H1 (cell line): ENCODE measurements at regions not wholly inside any gene's neighbourhood (a gene's known extent, or its start where the extent isn't known, plus 50 kb on each side); places are given as distances from the start of the nearest gene placed in this dataset.

Experiments used
- CTCF ChIA-PET: fragments of 300-600 bp; sonication (Branson Sonifier 250); formaldehyde crosslinking; loops from one replicate; lab custom pipeline; 2021; ENCODE audit not compliant: partially characterized antibody; lab: Charles Lee
- POLR2A ChIA-PET: fragments of 300-600 bp; sonication (Branson Sonifier 250); formaldehyde crosslinking; loops from one replicate; lab custom pipeline; 2021; ENCODE audit warnings: inconsistent platforms; ENCODE audit not compliant: partially characterized antibody; lab: Charles Lee
- DNase-seq, 2 experiments: peaks; one replicate each; pipeline versions ENCODE4 v3.0.0 to v3.0.0-alpha.2; 2010 to 2022; ENCODE audit warnings: low spot score in 2 of 2, low read depth in 1 of 2, mixed read lengths in 1 of 2
- FAIRE-seq: peaks from 2 replicates; lab custom pipeline; 2011; peaks lifted over from hg19 to GRCh38; lab: Jason Lieb, UNC
- H2AFZ ChIP-seq: 2 replicates; pipeline ENCODE4 v1.8.1; 2012; ENCODE audit warnings: low read length, inconsistent platforms
- H2AK5ac ChIP-seq: 2 replicates; pipeline ENCODE4 v1.6.1; 2013; ENCODE audit warnings: low read depth, low read length
- H2BK120ac ChIP-seq: replicated peaks from 2 replicates; pipeline ENCODE3; 2013; ENCODE audit warnings: low read depth, low read length, inconsistent platforms
- H2BK12ac ChIP-seq: 2 replicates; pipeline ENCODE4 v1.6.1; 2013; ENCODE audit warnings: low read depth, low read length
- H2BK15ac ChIP-seq: 2 replicates; pipeline ENCODE4 v1.6.1; 2013; ENCODE audit warnings: low read length
- H2BK20ac ChIP-seq: 2 replicates; pipeline ENCODE4 v1.6.1; 2013; ENCODE audit warnings: low read length
- H2BK5ac ChIP-seq: 2 replicates; pipeline ENCODE4 v1.6.1; 2013; ENCODE audit warnings: low read depth, low read length
- H3K14ac ChIP-seq: 2 replicates; pipeline ENCODE4 v1.6.1; 2013; ENCODE audit warnings: inconsistent platforms; ENCODE audit not compliant: insufficient read length
- H3K18ac ChIP-seq: 2 replicates; pipeline ENCODE4 v1.6.1; 2013; ENCODE audit warnings: low read length; ENCODE audit errors: extremely low read depth
- H3K23ac ChIP-seq: 2 replicates; pipeline ENCODE4 v1.6.1; 2013; ENCODE audit warnings: inconsistent platforms; ENCODE audit not compliant: insufficient read length
- H3K23me2 ChIP-seq: 2 replicates; pipeline ENCODE4 v1.6.1; 2013; ENCODE audit warnings: low read depth, low read length
- H3K27ac ChIP-seq: 2 replicates; pipeline ENCODE4 v1.6.1; 2011; ENCODE audit warnings: low read depth, low read length, inconsistent platforms
- H3K27me3 ChIP-seq, 4 experiments: replicated peaks in 1 of 4; 1 replicate in 1 of 4; 2 replicates in 3 of 4; pipeline versions ENCODE4 v1.6.1 to v1.8.1; 2011 to 2013; ENCODE audit warnings: low read length in 3 of 4, mild to moderate bottlenecking in 3 of 4, inconsistent platforms in 2 of 4, mixed read lengths in 2 of 4, moderate library complexity in 1 of 4; ENCODE audit not compliant: control insufficient read depth in 3 of 4, insufficient read depth in 3 of 4; ENCODE audit errors: extremely low read depth in 1 of 4
- H3K36me3 ChIP-seq, 4 experiments: 2 replicates each; pipeline versions ENCODE4 v1.6.1 to v1.8.1; 2011 to 2013; ENCODE audit warnings: mild to moderate bottlenecking in 4 of 4, low read length in 3 of 4, moderate library complexity in 2 of 4, control low read depth in 1 of 4, inconsistent platforms in 1 of 4; ENCODE audit not compliant: insufficient read depth in 4 of 4, control insufficient read depth in 2 of 4
- H3K4ac ChIP-seq: replicated peaks from 2 replicates; pipeline ENCODE3; 2013; ENCODE audit warnings: low read length, low read depth, mixed read lengths, inconsistent platforms; ENCODE audit not compliant: insufficient read length
- H3K4me1 ChIP-seq, 4 experiments: replicated peaks in 1 of 4; 1 replicate in 1 of 4; 2 replicates in 3 of 4; pipeline versions ENCODE4 v1.6.1 to v1.8.1; 2011 to 2013; ENCODE audit warnings: low read length in 3 of 4, inconsistent platforms in 2 of 4, mixed read lengths in 1 of 4; ENCODE audit not compliant: insufficient read depth in 4 of 4, control insufficient read depth in 3 of 4
- H3K4me2 ChIP-seq, 2 experiments: 2 replicates each; pipeline versions ENCODE4 v1.6.1 to v1.8.1; 2011 to 2013; ENCODE audit warnings: low read depth in 2 of 2, low read length in 2 of 2, control low read depth in 1 of 2, inconsistent platforms in 1 of 2, mild to moderate bottlenecking in 1 of 2; ENCODE audit not compliant: insufficient read depth in 1 of 2
- H3K4me3 ChIP-seq, 4 experiments: fragments of 200-600, 300-600 bp in 1 of 4; sonication (generic), shearing (Covaris generic), sonication (Bioruptor Twin) in 1 of 4; 2 replicates each; pipeline versions ENCODE4 v1.5.1 to v1.8.1; 2011 to 2016; ENCODE audit warnings: low read length in 4 of 4, low read depth in 3 of 4, control low read depth in 2 of 4, inconsistent platforms in 2 of 4, mild to moderate bottlenecking in 2 of 4, mixed read lengths in 1 of 4, moderate library complexity in 1 of 4; ENCODE audit not compliant: insufficient read depth in 2 of 4; ENCODE audit errors: extremely low read depth in 1 of 4
- H3K56ac ChIP-seq: replicated peaks from 2 replicates; pipeline ENCODE3; 2013; ENCODE audit warnings: low read depth, mild to moderate bottlenecking, mixed read lengths, low read length, inconsistent platforms; ENCODE audit not compliant: insufficient read length
- H3K79me1 ChIP-seq: 2 replicates; pipeline ENCODE4 v1.6.1; 2013; ENCODE audit warnings: low read depth, low read length, control low read depth
- H3K79me2 ChIP-seq, 2 experiments: 2 replicates each; pipeline versions ENCODE4 v1.6.1 to v1.8.1; 2012 to 2013; ENCODE audit warnings: low read length in 2 of 2, mild to moderate bottlenecking in 2 of 2, inconsistent platforms in 1 of 2; ENCODE audit not compliant: insufficient read depth in 2 of 2, control insufficient read depth in 1 of 2
- H3K9ac ChIP-seq, 4 experiments: replicated peaks in 1 of 4; 1 replicate in 1 of 4; 2 replicates in 3 of 4; pipeline versions ENCODE4 v1.6.1 to v1.8.1; 2011 to 2013; ENCODE audit warnings: low read depth in 3 of 4, low read length in 3 of 4, control low read depth in 2 of 4, mild to moderate bottlenecking in 2 of 4, moderate library complexity in 2 of 4, inconsistent platforms in 1 of 4; ENCODE audit errors: extremely low read depth in 1 of 4
- H3K9me3 ChIP-seq, 2 experiments: 2 replicates each; pipeline versions ENCODE4 v1.6.1 to v1.8.1; 2012 to 2013; ENCODE audit warnings: mild to moderate bottlenecking in 2 of 2, moderate library complexity in 2 of 2, control low read depth in 1 of 2, inconsistent platforms in 1 of 2, low read depth in 1 of 2, low read length in 1 of 2, mixed read lengths in 1 of 2; ENCODE audit not compliant: insufficient read depth in 2 of 2
- H4K20me1 ChIP-seq, 2 experiments: replicated peaks in 1 of 2; 2 replicates each; pipeline versions ENCODE3 to v1.8.1; 2011 to 2013; ENCODE audit warnings: inconsistent platforms in 2 of 2, low read length in 2 of 2, mild to moderate bottlenecking in 1 of 2; ENCODE audit not compliant: insufficient read depth in 2 of 2, control insufficient read depth in 1 of 2
- H4K5ac ChIP-seq: 2 replicates; pipeline ENCODE4 v1.6.1; 2013; ENCODE audit warnings: low read length, low read depth, mixed read lengths, inconsistent platforms; ENCODE audit not compliant: insufficient read length
- H4K8ac ChIP-seq: 2 replicates; pipeline ENCODE4 v1.8.0; 2013; ENCODE audit warnings: mild to moderate bottlenecking, moderate library complexity, low read length, inconsistent platforms; ENCODE audit not compliant: insufficient read depth; ENCODE audit errors: extremely low read depth
- H4K91ac ChIP-seq: replicated peaks from 2 replicates; pipeline ENCODE3; 2013; ENCODE audit warnings: low read length, mixed read lengths, inconsistent platforms; ENCODE audit not compliant: insufficient read length
- ASH2L ChIP-seq: fragments of 200-600, 300-600 bp; sonication (generic); IDR thresholded peaks from one replicate; pipeline ENCODE4 v1.7.1; 2017; ENCODE audit warnings: low read length
- BRCA1 ChIP-seq: IDR thresholded peaks from 2 replicates; pipeline ENCODE4 v1.6.1; 2012; ENCODE audit warnings: low read depth, low read length, improper control_type of control experiment
- CEBPB ChIP-seq: IDR thresholded peaks from 2 replicates; pipeline ENCODE4 v1.6.1; 2012; ENCODE audit warnings: low read depth, low read length
- JUN ChIP-seq: IDR thresholded peaks from 2 replicates; pipeline ENCODE4 v1.6.1; 2011; ENCODE audit warnings: low read depth, mild to moderate bottlenecking, improper control_type of control experiment, low read length
- JUND ChIP-seq: IDR thresholded peaks from 2 replicates; pipeline ENCODE4 v1.6.1; 2011; ENCODE audit warnings: mild to moderate bottlenecking, improper control_type of control experiment, low read length
- NANOG ChIP-seq: IDR thresholded peaks from 2 replicates; pipeline ENCODE4 v1.6.1; 2011; ENCODE audit warnings: low read length, low read depth, mild to moderate bottlenecking, inconsistent platforms; ENCODE audit not compliant: insufficient read depth, poor library complexity, severe bottlenecking
- NRF1 ChIP-seq: IDR thresholded peaks from 2 replicates; pipeline ENCODE4 v1.6.1; 2011; ENCODE audit warnings: mild to moderate bottlenecking, low read depth, low read length, improper control_type of control experiment
- TCF12 ChIP-seq: IDR thresholded peaks from 2 replicates; pipeline ENCODE4 v1.6.1; 2011; ENCODE audit warnings: low read depth, mild to moderate bottlenecking, low read length
- TEAD4 ChIP-seq: IDR thresholded peaks from 2 replicates; pipeline ENCODE4 v1.6.1; 2012; ENCODE audit warnings: low read depth, low read length, inconsistent platforms, mixed read lengths
- USF2 ChIP-seq: IDR thresholded peaks from 2 replicates; pipeline ENCODE4 v1.6.1; 2011; ENCODE audit warnings: low read length, improper control_type of control experiment
- YY1 ChIP-seq: IDR thresholded peaks from 2 replicates; pipeline ENCODE4 v1.6.1; 2011; ENCODE audit warnings: low read depth, mild to moderate bottlenecking, low read length
- ZNF274 ChIP-seq: IDR thresholded peaks from 2 replicates; pipeline ENCODE4 v1.7.0; 2012; ENCODE audit warnings: low read length, borderline replicate concordance; ENCODE audit errors: extremely low read depth
- WGBS, 2 experiments: shearing (Covaris generic) in 1 of 2; methylation state at CpG; one replicate each; pipeline versions ENCODE4 v1.1.6 to v1.1.7; 2013 to 2015; ENCODE audit warnings: low lambda C conversion rate in 2 of 2, mixed read lengths in 2 of 2, inconsistent platforms in 1 of 2, low coverage in 1 of 2, missing lambda C conversion rate in 1 of 2; ENCODE audit not compliant: insufficient replicate concordance in 2 of 2, insufficient coverage in 1 of 2, insufficient read length in 1 of 2; ENCODE audit errors: extremely low coverage in 1 of 2, missing lambda C conversion rate in 1 of 2; 5-methylcytosine and 5-hydroxymethylcytosine counted together

GRCh38 chr15:79169526-79170133 is 79.0 kb upstream of the RASGRF1 start:
- POLR2A ChIA-PET: interaction anchor here (1.4 to 1.5 kb wide), 2 partner anchors 12 to 15 kb away, joined by 3 to 5 read pairs; no protein-coding TSS in a partner anchor
- no peak overlapping the region for H3K9ac ChIP-seq
- H2BK12ac ChIP-seq: no peak overlapping the region
- no peak for DNase-seq
- H3K79me1 ChIP-seq: no peaks in the 10 kb centered on the region
- H3K4me2 ChIP-seq: no peak overlapping the region
- no peak for TF ChIP-seq TEAD4
- no peak for TF ChIP-seq USF2
- TF ChIP-seq NRF1: no peak
- TF ChIP-seq ASH2L: no peak
- TF ChIP-seq NANOG: no peak
- TF ChIP-seq TCF12: no peak
- TF ChIP-seq JUN: no peak
- TF ChIP-seq YY1: no peak
- no peak for TF ChIP-seq JUND
- no peak for TF ChIP-seq BRCA1
- no peak for TF ChIP-seq ZNF274
- TF ChIP-seq CEBPB: no peak
- 82% methylated on average over 4 of the region's 4 CpGs; no CpG with 5 or more reads in 1 of the 2 experiments for WGBS, 2 experiments
- H2BK5ac ChIP-seq: no peak overlapping the region
- no peak overlapping the region for H3K4me3 ChIP-seq
- H3K27ac ChIP-seq: no peak overlapping the region
- no peak overlapping the region for H4K5ac ChIP-seq
- no peak for FAIRE-seq
- no peaks in the 10 kb centered on the region for H3K36me3 ChIP-seq
- H3K56ac ChIP-seq: no peak overlapping the region
- H3K4me1 ChIP-seq: peaks cover 2 to 14% (median 6%) of the 10 kb centered on the region in 4 experiments; a peak in 5 of 7 replicates
- H3K79me2 ChIP-seq: no peaks in the 10 kb centered on the region
- no peaks in the 10 kb centered on the region for H4K20me1 ChIP-seq
- no peak overlapping the region for H3K14ac ChIP-seq
- H3K4ac ChIP-seq: no peak overlapping the region
- H2BK120ac ChIP-seq: no peak overlapping the region
- CTCF ChIA-PET: interaction anchor here (0.7 to 2.8 kb wide), 14 partner anchors 8 to 144 kb away, joined by 3 to 27 read pairs (median 6); no protein-coding TSS in a partner anchor
- H2BK20ac ChIP-seq: no peak overlapping the region
- no peak overlapping the region for H4K91ac ChIP-seq
- H3K23me2 ChIP-seq: no peaks in the 10 kb centered on the region
- no peak overlapping the region for H4K8ac ChIP-seq
- H3K18ac ChIP-seq: no peak overlapping the region
- H3K9me3 ChIP-seq: no peaks in the 10 kb centered on the region
- H2AFZ ChIP-seq: peak overlapping the region; percentile 75; the same call in 1 of the 2 replicates
- H2BK15ac ChIP-seq: 0 out of 2 replicates have a peak overlapping the region, but pooled peaks have one; percentile 20
- H3K23ac ChIP-seq: no peak overlapping the region
- H3K27me3 ChIP-seq: no peaks in the 10 kb centered on the region; a peak in 1 of 7 replicates
- H2AK5ac ChIP-seq: no peak overlapping the region
